ENCODE measurements at regions not wholly inside any gene's neighbourhood (a gene's known extent, or its start where the extent isn't known, plus 50 kb on each side); places are given as distances from the start of the nearest gene placed in this dataset.

DNA sequence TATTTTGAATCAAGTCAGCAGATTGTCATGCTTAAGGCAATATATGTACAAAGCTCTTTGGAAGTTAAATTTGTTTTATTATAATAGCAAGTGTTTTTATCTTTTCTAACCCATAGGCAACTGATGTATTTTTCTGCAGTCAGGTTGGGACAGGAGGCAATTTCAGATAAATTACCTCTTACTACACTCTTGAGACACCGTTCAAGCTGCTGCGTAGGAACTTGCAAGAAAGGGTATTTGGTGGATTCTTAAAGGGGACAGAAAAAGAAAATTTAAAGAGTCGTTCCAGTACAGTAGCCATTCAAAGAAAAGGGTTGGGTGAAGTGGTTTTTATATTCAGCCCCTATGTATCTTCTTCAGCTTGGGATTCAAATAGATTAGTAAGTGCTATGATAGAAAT lies 112.4 kb upstream of the APC start:
- intact Hi-C loops (cut with DNase I), result no loop called here
- 65% methylated on average over 3 of the region's 3 CpGs for WGBS
- Histone ChIP-seq H3K27me3 (no peaks in the 10 kb centered on the region), H3K27ac (replicated peaks in 1 of 4) (no peak overlapping the region), H3K4me1 (peaks cover 0 to 4% (median 0%) of the 10 kb centered on the region in 4 donors), H3K4me3 (no peak overlapping the region), H3K36me3 (no peaks in the 10 kb centered on the region), H3K9me3 (no peaks in the 10 kb centered on the region)
- no peak for DNase-seq (ENCODE audit: extremely low spot score)
- TF ChIP-seq POLR2A (IDR thresholded peaks at IDR 0.05; ENCODE audit: low read depth) (no peak), EP300 (IDR thresholded peaks at IDR 0.05) (no peak), POLR2AphosphoS5 (IDR thresholded peaks at IDR 0.05) (no peak)
- TF ChIP-seq, protein P1, sequence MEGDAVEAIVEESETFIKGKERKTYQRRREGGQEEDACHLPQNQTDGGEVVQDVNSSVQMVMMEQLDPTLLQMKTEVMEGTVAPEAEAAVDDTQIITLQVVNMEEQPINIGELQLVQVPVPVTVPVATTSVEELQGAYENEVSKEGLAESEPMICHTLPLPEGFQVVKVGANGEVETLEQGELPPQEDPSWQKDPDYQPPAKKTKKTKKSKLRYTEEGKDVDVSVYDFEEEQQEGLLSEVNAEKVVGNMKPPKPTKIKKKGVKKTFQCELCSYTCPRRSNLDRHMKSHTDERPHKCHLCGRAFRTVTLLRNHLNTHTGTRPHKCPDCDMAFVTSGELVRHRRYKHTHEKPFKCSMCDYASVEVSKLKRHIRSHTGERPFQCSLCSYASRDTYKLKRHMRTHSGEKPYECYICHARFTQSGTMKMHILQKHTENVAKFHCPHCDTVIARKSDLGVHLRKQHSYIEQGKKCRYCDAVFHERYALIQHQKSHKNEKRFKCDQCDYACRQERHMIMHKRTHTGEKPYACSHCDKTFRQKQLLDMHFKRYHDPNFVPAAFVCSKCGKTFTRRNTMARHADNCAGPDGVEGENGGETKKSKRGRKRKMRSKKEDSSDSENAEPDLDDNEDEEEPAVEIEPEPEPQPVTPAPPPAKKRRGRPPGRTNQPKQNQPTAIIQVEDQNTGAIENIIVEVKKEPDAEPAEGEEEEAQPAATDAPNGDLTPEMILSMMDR (IDR thresholded peaks at IDR 0.05), result no peak

DNA sequence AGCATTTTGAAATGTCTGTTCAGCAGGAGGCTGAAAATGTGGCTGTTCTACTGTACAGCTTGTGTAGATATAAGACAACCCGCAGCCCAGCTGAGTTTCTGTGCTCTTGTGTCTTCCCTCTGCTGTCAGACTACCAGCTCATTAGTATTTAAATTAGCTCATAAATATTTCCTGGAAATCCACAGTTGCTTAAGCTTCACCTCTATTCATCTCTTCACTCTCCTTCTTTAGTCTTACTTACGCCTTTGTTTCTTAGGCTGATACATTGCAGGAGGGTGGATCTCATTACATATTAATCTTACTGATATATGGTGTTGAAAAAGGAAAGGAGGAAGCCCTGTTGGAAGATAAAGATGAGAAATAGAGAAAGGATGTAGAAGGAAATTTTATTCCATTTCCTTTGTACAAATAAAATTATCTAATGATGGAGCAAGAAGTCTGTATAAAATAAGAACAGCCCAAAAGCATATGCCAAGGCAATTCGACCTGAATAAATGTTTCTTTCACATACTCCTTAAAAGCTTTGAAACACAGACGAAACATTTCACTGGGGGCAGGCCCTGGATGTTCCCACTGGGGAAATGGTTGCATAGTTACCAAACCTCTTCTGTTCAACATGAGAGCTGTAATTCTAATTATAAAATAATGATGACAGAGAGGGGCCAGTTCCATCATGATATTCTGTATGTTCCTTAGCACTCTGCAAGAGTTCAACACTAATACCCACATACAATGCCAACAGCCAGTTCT lies 111.8 kb upstream of the APC start:
- 66% methylated on average over 4 of the region's 4 CpGs for WGBS
- TF ChIP-seq, protein P1 (IDR thresholded peaks at IDR 0.05), result no peak
- TF ChIP-seq EP300 (IDR thresholded peaks at IDR 0.05), result no peak
- no peak for TF ChIP-seq POLR2A (IDR thresholded peaks at IDR 0.05; ENCODE audit: low read depth)
- no peak for TF ChIP-seq POLR2AphosphoS5 (IDR thresholded peaks at IDR 0.05)
- Histone ChIP-seq H3K27me3 (no peaks in the 10 kb centered on the region), H3K9me3 (no peaks in the 10 kb centered on the region), H3K36me3 (no peaks in the 10 kb centered on the region), H3K27ac (replicated peaks in 1 of 4) (no peak overlapping the region), H3K4me3 (no peak overlapping the region), H3K4me1 (peaks cover 0 to 4% (median 0%) of the 10 kb centered on the region in 4 donors)
- no peak for DNase-seq (ENCODE audit: extremely low spot score)
- intact Hi-C loops (cut with DNase I), result no loop called here

DNA sequence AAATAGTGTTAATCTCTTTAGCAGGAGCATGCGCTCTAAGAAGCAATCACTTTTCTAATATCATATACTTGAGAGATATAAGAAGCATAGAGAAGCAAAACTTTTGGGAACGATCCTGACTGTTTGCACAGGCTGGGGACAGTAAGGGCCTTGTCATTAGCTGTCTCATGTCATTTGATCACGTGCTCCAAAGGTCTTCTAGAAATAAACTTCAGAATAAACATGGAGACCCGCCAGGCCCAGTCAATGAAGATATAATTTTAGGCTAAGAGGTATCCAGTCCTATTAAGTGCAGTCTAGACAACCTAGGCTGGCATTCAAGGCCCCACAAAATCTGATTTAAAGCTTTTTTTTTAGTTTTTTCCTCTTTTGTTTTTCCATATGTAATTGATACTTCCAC lies 111.0 kb upstream of the APC start:
- 71% methylated on average over 4 of the region's 4 CpGs for WGBS
- intact Hi-C loops (cut with DNase I), result no loop called here
- Histone ChIP-seq H3K4me3 (no peak overlapping the region), H3K36me3 (no peaks in the 10 kb centered on the region), H3K9me3 (no peaks in the 10 kb centered on the region), H3K4me1 (peaks cover 0 to 4% (median 0%) of the 10 kb centered on the region in 4 donors), H3K27me3 (no peaks in the 10 kb centered on the region), H3K27ac (replicated peaks in 1 of 4) (no peak overlapping the region)
- TF ChIP-seq POLR2A (IDR thresholded peaks at IDR 0.05; ENCODE audit: low read depth), result no peak
- TF ChIP-seq, protein P1 (IDR thresholded peaks at IDR 0.05), result no peak
- DNase-seq (ENCODE audit: extremely low spot score), result no peak

DNA sequence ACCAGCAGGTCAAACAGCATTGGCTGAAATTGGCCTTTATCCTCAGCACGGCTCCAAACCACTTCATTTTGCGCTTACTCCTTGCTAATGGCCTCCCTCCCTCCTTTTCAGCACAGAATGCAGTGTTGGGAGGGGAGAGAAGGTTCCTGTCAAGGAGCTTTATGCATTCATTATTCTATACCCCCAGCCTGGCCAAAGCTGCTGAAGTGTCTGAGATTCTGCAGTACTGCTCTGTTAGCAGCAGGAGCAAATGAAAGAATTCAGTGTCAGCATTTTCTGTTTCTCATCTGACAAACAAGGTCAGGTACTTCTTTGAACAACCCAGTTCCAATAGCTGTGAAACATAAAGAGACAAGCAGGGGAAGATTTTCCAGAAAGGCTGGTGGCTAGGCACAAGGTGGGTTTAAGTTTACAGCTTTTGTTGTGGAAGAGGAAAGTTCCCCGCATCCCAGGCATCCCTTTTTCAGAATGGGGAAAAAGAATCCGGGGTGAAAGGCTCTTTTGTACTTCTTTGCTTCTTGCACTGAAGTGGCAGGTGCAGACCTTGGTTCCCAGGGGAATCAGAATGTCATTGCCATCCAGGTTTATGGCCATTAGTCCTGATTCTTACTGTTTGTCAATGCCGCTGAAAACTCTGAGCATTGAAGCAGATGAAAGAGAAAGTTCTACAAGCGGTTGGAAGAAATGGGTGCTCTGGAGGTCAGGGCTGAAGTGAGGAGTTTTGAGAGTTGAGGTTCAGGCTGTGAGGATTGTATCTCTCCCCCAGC lies 109.3 kb upstream of the APC start:
- intact Hi-C loops (cut with DNase I), result no loop called here
- H3K27ac ChIP-seq (replicated peaks in 1 of 4), result no peak overlapping the region
- WGBS, result 56% methylated on average over 6 of the region's 6 CpGs

More for the DNA sequence above, 109.3 kb upstream of the APC start:
- TF ChIP-seq POLR2A (IDR thresholded peaks at IDR 0.05; ENCODE audit: low read depth) (no peak), POLR2AphosphoS5 (IDR thresholded peaks at IDR 0.05) (no peak), EP300 (IDR thresholded peaks at IDR 0.05) (no peak)
- TF ChIP-seq, protein P1 (IDR thresholded peaks at IDR 0.05), result peak in 1 of 3 experiments; percentile 5
- H3K36me3 ChIP-seq, result no peaks in the 10 kb centered on the region
- DNase-seq (ENCODE audit: extremely low spot score), result no peak
- peaks cover 0 to 4% (median 0%) of the 10 kb centered on the region in 4 donors for H3K4me1 ChIP-seq
- no peak overlapping the region for H3K4me3 ChIP-seq
- H3K27me3 ChIP-seq, result no peaks in the 10 kb centered on the region
- no peaks in the 10 kb centered on the region for H3K9me3 ChIP-seq
